ENCODE measurements at regions not wholly inside any gene's neighbourhood (a gene's known extent, or its start where the extent isn't known, plus 50 kb on each side); places are given as distances from the start of the nearest gene placed in this dataset.

- TF ChIP-seq POLR2A (IDR thresholded peaks at IDR 0.05; ENCODE audit: low read depth, low read length) (no peak), TAF1 (IDR thresholded peaks at IDR 0.05; ENCODE audit: borderline replicate concordance, low read depth, low read length) (no peak), POLR2AphosphoS5 (IDR thresholded peaks at IDR 0.05; ENCODE audit: low read depth, low read length) (no peak)
Observed at GRCh38 chr7:16027396-16027795, 340.9 kb upstream of the MEOX2 start.

Data from GM12892 (cell line).